ENCODE measurements at regions not wholly inside any gene's neighbourhood (a gene's known extent, or its start where the extent isn't known, plus 50 kb on each side); places are given as distances from the start of the nearest gene placed in this dataset.

DNA sequence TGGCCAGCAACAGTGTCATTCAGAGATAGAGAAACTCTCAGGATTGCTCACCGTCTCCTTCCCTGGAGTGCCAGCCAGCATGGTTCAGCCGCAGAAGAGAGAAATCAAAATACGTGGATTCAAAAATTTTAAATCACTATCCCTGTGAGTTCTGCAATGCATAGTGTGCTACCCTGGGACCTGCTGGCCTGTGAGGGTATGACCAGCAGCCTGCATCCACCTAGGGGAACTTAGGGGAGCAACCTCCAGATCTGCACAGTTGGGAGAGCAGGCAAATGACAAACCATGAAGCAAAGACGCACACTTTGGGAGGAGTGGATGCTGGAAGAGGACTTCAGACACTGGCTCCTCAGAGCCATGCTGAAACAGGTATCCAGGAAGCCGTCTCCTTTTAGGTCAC, 639.3 kb downstream of the TNS3 start:
- no peak overlapping the region for H3K4me3 ChIP-seq (ENCODE audit: low read depth, low read length)
- no peak for DNase-seq (ENCODE audit: low read depth)
- TF ChIP-seq, protein P1, sequence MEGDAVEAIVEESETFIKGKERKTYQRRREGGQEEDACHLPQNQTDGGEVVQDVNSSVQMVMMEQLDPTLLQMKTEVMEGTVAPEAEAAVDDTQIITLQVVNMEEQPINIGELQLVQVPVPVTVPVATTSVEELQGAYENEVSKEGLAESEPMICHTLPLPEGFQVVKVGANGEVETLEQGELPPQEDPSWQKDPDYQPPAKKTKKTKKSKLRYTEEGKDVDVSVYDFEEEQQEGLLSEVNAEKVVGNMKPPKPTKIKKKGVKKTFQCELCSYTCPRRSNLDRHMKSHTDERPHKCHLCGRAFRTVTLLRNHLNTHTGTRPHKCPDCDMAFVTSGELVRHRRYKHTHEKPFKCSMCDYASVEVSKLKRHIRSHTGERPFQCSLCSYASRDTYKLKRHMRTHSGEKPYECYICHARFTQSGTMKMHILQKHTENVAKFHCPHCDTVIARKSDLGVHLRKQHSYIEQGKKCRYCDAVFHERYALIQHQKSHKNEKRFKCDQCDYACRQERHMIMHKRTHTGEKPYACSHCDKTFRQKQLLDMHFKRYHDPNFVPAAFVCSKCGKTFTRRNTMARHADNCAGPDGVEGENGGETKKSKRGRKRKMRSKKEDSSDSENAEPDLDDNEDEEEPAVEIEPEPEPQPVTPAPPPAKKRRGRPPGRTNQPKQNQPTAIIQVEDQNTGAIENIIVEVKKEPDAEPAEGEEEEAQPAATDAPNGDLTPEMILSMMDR (IDR thresholded peaks at IDR 0.05; ENCODE audit: low read depth, low read length, missing control alignments) = no peak

DNA sequence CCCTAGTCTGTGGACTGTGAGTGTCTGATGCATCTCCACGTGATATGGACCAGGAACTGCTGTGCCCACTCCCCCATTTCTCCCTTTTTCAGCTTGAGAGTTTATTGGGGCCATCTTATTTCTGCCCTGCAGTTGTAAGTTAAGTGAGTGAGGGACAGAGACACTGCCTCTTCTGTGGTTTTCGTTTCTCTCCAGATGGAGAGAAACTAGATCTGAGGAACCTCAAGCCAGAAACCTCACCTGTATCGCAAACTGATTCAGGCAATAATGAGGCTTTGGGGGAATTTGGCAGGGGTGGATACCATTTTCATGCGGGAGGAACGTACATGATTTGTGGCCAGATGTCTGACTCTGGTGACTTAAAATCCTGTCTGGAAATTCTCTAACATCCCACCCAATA, 641.7 kb downstream of the TNS3 start:
- DNase-seq (ENCODE audit: low read depth) = no peak
- H3K4me3 ChIP-seq (ENCODE audit: low read depth, low read length) = no peak overlapping the region
- TF ChIP-seq, protein P1 (IDR thresholded peaks at IDR 0.05; ENCODE audit: low read depth, low read length, missing control alignments) = no peak

DNA sequence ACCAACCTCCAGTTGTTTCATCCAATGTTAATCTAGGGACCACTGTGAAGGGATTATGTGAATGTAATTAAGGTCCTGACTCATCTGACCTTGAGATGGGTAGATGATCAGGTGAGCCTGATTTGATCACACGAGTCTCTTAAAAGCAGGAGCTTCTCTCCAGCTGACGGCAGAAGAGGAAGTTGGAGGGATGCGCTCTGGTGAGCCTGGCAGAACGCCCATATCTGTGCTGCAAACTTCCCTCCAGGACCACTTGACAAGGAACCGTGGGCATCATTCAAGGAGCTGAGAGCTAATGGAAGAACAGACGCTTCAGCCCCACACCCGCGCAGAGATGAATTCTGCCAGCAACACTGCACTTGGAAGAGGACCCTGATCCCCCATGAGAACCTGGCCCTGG, 642.4 kb downstream of the TNS3 start:
- no peak for DNase-seq (ENCODE audit: low read depth)
- TF ChIP-seq, protein P1 (IDR thresholded peaks at IDR 0.05; ENCODE audit: low read depth, low read length, missing control alignments) = no peak
- no peak overlapping the region for H3K4me3 ChIP-seq (ENCODE audit: low read depth, low read length)

DNA sequence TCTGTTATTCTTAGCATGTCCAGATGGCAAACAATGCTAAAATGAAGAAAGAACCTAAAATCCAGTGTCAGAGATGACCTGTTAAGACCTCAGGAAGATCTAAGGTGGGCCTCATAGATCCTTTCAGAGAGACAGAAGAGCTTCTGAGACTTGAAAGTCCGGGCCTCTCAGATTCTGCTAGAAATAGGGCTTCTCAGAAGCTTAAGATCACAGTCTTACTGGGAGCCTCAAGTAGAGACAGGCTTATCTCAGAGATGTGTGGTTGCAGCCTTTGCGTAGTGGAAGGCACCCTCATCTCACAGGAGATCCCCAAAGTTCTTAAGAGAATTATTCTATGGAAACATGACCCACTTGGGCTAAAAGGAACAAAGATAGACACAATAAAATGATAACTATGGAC, 642.8 kb downstream of the TNS3 start:
- DNase-seq (ENCODE audit: low read depth) = no peak
- TF ChIP-seq, protein P1 (IDR thresholded peaks at IDR 0.05; ENCODE audit: low read depth, low read length, missing control alignments) = no peak

DNA sequence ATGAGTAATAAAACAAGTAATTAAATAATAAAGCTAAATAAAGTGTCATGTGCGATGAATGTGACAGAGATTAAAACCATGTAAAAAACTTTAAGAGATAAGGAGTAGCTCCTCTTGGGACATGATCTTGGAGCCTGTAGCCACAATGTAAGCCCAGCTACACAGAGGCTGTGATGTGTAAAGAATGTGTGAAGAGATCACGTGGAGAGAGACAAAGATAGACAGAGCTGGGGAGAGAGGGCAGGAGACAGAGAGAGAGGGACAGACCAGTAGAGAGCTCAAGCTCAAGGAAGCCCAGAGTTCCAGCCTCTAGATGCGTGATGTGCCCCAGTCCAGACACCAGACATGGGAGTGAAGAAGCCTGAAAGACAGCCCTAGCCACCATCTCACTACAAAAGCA, 644.1 kb downstream of the TNS3 start:
- H3K4me3 ChIP-seq (ENCODE audit: low read depth, low read length) = no peak overlapping the region
- no peak for DNase-seq (ENCODE audit: low read depth)
- TF ChIP-seq, protein P1 (IDR thresholded peaks at IDR 0.05; ENCODE audit: low read depth, low read length, missing control alignments) = no peak

More for the DNA sequence above, 642.8 kb downstream of the TNS3 start:
- H3K4me3 ChIP-seq (ENCODE audit: low read depth, low read length) = no peak overlapping the region

DNA sequence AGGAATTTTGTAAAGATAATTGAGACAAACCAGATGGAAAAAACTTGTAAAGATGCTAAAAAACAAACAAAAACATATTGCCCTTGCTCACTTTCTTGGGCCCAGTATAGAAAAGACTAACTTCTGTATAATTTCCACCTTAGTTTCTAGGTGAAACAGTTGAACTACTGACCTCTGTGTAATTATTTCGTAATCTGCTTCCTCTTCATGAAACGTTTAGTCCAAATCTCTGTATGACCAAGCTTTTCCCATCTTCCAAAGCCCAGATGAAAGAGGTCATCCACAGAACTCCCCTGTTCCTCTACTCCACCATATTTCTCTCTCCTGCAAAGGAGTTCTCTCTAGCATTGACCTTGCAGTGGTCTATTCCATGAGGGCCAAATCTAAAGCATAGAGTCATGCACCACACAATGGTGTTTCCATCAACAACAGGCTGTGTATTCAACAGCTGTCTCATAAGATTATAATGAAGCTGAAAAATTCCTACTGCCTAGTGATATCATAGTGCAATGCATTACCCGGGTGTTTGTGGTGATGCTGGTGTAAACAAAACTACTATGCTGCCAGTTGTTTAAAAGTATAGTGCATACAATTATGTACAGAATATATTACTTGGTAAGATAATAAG, 647.6 kb downstream of the TNS3 start:
- no peak overlapping the region for H3K4me3 ChIP-seq (ENCODE audit: low read depth, low read length)
- no peak for DNase-seq (ENCODE audit: low read depth)
- TF ChIP-seq, protein P1 (IDR thresholded peaks at IDR 0.05; ENCODE audit: low read depth, low read length, missing control alignments) = no peak

DNA sequence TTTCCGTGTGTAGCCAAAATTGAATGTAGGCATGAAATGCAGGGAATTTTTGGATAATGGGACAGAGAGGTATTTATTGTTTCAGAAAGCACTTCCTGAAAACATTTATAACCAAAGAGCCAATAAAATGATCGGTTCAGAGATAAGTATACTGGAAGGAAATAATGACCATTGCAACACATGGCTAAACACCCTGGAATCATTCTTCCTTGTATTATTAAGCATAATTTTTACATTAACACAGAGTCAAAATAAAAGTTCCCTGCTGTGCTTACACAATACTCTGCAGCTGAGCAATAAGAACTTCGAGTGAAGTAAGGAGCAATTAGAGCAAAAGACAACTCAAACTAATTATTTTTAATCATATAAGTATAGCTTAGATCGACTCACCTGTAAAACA, 648.3 kb downstream of the TNS3 start:
- no peak for DNase-seq (ENCODE audit: low read depth)
- H3K4me3 ChIP-seq (ENCODE audit: low read depth, low read length) = no peak overlapping the region
- TF ChIP-seq, protein P1 (IDR thresholded peaks at IDR 0.05; ENCODE audit: low read depth, low read length, missing control alignments) = no peak
